Effector memory CD4-positive, alpha-beta T cell (primary cell): ENCODE measurements at regions not wholly inside any gene's neighbourhood (a gene's known extent, or its start where the extent isn't known, plus 50 kb on each side); places are given as distances from the start of the nearest gene placed in this dataset.

Experiments used
- DNase-seq, 3 donors: peaks; one replicate each; pipeline ENCODE4 v3.0.0-alpha.2; 2020
- H3K27ac ChIP-seq: 2 replicates; pipeline ENCODE4 v1.7.0; 2013; ENCODE audit warnings: mild to moderate bottlenecking, low read length, moderate library complexity; ENCODE audit not compliant: insufficient read depth, poor library complexity, severe bottlenecking
- H3K27me3 ChIP-seq: replicated peaks from 2 replicates; pipeline ENCODE4 v1.7.0; 2013; ENCODE audit warnings: mild to moderate bottlenecking, low read length; ENCODE audit not compliant: insufficient read depth, control insufficient read depth, poor library complexity, severe bottlenecking
- H3K36me3 ChIP-seq: 2 replicates; pipeline ENCODE4 v1.7.0; 2013; ENCODE audit warnings: mild to moderate bottlenecking, low read length, moderate library complexity; ENCODE audit not compliant: control insufficient read depth, insufficient read depth
- H3K4me1 ChIP-seq: 2 replicates; pipeline ENCODE4 v1.7.0; 2013; ENCODE audit warnings: low read length, mild to moderate bottlenecking; ENCODE audit not compliant: control insufficient read depth, insufficient read depth, poor library complexity, severe bottlenecking
- H3K4me3 ChIP-seq: 2 replicates; pipeline ENCODE4 v1.7.0; 2013; ENCODE audit warnings: low read length, low read depth, mild to moderate bottlenecking; ENCODE audit not compliant: insufficient read depth, poor library complexity, severe bottlenecking
- H3K9me3 ChIP-seq: 2 replicates; pipeline ENCODE4 v1.7.0; 2013; ENCODE audit warnings: mild to moderate bottlenecking, low read length, moderate library complexity; ENCODE audit not compliant: control insufficient read depth

DNA sequence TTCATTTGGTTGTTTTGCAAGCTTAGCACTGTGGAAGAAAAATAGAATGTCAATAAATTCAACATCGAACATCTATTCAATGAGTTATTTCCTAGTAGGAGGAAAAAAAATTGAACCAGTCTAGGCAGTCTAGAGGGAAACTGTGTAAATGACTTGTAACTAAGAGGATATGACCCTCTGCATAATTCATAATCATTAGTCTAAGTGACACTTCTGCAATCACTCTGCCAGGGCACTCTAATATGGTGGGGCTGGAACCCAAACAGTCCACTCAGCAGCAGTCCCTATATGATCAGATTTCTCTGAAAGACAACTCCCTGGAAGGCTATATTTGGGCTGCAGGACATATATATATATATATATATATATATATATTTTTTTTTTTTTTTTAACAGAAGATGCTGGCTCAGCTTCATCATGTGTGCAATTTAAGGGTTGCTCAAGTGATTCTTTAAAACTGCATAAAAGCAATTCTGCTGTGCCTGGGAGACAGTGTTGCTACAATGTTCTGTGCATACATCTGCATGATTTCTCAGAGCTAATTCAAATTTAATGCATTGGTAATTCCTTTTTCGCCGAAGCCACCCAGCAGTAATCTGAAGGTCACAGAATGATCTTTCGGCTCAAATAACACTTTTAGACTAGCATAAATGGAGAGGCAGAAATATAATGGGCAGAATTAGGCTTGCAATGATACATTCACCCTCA, 482.1 kb upstream of the ZNF608 start:
- H3K4me1 ChIP-seq, result no peaks in the 10 kb centered on the region
- DNase-seq, result no peak

DNA sequence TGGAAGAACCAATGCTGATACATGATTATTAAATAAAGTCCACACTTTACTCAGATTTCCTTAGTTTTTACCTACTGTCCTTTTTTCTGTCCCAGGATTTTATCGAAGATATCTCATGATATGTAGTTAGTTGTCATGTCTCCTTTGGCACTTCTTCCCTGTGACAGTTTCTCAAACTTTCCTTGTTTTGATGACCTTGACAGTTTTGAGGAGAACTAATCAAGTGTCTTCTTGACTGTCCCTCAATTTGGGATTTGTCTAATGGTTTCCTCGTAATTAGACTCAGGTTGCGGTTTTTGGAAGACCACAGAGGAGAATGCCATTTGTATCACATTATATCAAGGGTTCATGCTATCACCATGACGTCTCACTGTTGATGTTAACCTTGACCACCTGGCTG, 483.1 kb upstream of the ZNF608 start:
- no peak for DNase-seq
- H3K4me3 ChIP-seq, result no peak overlapping the region
- H3K9me3 ChIP-seq, result no peaks in the 10 kb centered on the region
- no peaks in the 10 kb centered on the region for H3K4me1 ChIP-seq
- H3K36me3 ChIP-seq, result no peaks in the 10 kb centered on the region
- no peaks in the 10 kb centered on the region for H3K27me3 ChIP-seq
- no peak overlapping the region for H3K27ac ChIP-seq

More for the DNA sequence above, 482.1 kb upstream of the ZNF608 start:
- Histone ChIP-seq H3K27ac (no peak overlapping the region), H3K36me3 (no peaks in the 10 kb centered on the region), H3K9me3 (no peaks in the 10 kb centered on the region), H3K27me3 (no peaks in the 10 kb centered on the region), H3K4me3 (no peak overlapping the region)

DNA sequence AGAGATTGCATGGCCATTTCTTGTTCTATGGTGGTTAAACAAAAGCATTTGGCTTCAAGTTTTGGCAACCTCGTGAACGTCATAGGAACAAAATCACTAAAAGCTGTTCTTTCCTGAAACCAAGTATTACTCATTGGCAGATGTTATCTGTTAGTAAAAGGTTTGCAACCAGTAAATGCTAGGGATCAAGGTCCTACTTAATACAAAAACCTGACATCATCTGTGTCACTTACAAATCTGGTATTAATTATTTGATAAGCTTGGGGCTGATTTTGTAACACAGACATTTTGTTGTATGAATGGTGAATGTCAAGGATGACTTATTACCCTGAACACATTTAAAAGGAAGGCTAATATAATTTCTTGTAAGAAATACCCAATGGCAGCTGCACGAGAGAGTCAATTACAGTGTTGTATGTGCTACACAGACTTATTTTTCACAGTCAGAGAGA, 486.4 kb upstream of the ZNF608 start:
- Histone ChIP-seq H3K36me3 (no peaks in the 10 kb centered on the region), H3K9me3 (no peaks in the 10 kb centered on the region), H3K27me3 (no peaks in the 10 kb centered on the region), H3K4me3 (no peak overlapping the region), H3K27ac (no peak overlapping the region), H3K4me1 (no peaks in the 10 kb centered on the region)
- DNase-seq, result no peak

DNA sequence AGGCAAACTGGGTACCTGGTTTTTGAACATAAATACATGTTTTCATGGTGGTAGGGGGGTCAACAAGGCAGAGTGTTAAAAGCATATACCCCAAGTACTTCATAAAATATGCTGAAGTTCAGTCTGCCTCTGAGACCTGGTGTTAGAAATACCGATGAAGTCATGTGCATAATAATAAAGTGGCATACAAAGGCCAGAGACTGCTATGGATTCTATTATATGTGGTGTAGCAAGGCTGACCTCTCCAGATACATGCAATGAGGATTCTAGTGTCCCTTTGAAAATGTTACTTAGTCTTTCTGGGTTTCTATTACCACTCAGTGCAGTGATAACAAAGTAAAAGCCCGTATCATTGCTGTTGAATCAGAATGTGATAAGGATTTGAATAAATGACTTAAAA, 487.5 kb upstream of the ZNF608 start:
- no peak overlapping the region for H3K4me3 ChIP-seq
- H3K36me3 ChIP-seq, result no peaks in the 10 kb centered on the region
- no peak for DNase-seq
- H3K27ac ChIP-seq, result no peak overlapping the region
- no peaks in the 10 kb centered on the region for H3K27me3 ChIP-seq
- H3K9me3 ChIP-seq, result no peaks in the 10 kb centered on the region
- no peaks in the 10 kb centered on the region for H3K4me1 ChIP-seq

DNA sequence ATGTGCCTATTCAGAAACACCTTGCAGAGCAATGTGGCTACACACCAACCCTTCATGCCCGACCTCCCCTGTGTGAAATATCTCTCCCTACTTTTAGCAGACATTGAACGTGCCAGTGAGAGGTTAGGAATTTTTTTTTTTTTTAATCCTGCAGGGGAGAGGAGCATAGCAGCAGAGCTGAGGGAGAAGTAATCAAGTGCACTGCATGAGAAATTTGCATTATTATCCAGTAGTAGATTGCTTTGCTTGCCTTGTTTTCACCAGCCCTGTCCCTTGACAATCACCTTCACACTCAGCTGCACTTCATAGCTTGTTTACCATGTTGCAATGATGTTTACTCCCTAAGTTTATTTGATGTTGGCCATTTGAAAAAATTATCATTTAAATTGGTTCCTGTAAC, 489.6 kb upstream of the ZNF608 start:
- no peak for DNase-seq
- Histone ChIP-seq H3K27me3 (no peaks in the 10 kb centered on the region), H3K4me1 (no peaks in the 10 kb centered on the region), H3K36me3 (no peaks in the 10 kb centered on the region), H3K4me3 (no peak overlapping the region), H3K27ac (no peak overlapping the region), H3K9me3 (no peaks in the 10 kb centered on the region)

DNA sequence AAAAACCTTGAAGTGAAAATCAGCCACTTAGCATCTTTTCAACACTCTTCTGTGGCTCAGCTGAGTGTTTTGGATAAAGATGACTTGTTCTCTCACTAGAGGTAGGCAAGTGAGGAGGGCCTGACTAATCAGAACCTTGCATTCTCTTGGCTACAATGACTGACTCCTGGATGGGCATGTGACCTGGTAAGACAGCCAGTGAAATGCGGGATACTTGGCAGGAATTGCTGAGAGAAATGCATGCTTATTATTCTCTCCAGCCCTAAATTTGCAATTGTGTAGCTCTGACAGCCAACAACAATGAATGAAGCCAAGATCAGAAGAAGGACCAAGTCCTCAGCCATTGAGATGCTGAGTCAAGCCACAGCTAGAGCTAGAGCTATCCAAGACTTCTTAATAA, 490.5 kb upstream of the ZNF608 start:
- no peak overlapping the region for H3K27ac ChIP-seq
- no peaks in the 10 kb centered on the region for H3K27me3 ChIP-seq
- DNase-seq, result no peak
- H3K4me1 ChIP-seq, result no peaks in the 10 kb centered on the region
- H3K36me3 ChIP-seq, result no peaks in the 10 kb centered on the region
- no peak overlapping the region for H3K4me3 ChIP-seq
- no peaks in the 10 kb centered on the region for H3K9me3 ChIP-seq

DNA sequence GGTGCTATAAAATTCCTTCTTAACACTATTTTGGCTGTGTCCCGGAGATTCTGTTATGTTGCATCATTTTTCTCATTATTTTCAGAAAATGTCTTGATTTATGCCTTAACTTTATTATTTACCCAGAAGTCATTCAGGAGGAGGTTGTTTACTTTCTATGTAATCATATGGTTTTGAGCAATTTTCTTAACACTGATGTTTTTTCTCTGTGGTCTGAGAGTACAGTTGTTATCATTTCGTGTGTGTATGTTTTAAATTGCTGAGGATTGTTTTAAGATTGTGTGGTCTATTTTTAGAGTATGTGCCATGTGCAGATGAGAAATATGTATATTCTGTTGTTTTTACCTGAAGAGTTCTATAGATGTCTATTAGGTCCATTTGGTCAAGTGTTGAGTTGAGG, 498.1 kb upstream of the ZNF608 start:
- Histone ChIP-seq H3K36me3 (no peaks in the 10 kb centered on the region), H3K9me3 (no peaks in the 10 kb centered on the region), H3K4me3 (no peak overlapping the region), H3K4me1 (no peaks in the 10 kb centered on the region), H3K27me3 (no peaks in the 10 kb centered on the region), H3K27ac (no peak overlapping the region)
- DNase-seq, result no peak

DNA sequence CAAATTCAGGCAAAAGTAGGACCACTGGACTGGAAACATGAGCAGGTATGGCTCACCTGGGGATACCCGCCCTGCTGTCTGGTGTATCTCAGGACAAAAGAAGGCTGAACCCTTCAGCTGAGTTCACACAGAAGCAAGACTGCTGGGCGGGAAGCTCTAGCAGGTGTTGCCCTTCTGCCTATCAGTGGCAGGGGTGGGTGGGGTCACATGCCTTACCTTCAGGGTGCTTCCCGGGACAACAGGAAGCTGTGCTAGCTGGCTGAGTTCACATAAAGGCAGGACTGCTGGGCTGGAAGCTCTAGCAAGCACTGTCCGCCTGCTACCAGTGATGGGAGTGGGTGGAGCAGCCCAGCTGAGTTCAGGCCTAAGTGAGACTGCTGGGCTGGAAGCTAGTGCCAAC, 498.8 kb upstream of the ZNF608 start:
- no peak overlapping the region for H3K4me3 ChIP-seq
- no peak for DNase-seq
- no peaks in the 10 kb centered on the region for H3K27me3 ChIP-seq
- H3K9me3 ChIP-seq, result no peaks in the 10 kb centered on the region
- no peaks in the 10 kb centered on the region for H3K4me1 ChIP-seq
- H3K27ac ChIP-seq, result no peak overlapping the region
- H3K36me3 ChIP-seq, result no peaks in the 10 kb centered on the region

DNA sequence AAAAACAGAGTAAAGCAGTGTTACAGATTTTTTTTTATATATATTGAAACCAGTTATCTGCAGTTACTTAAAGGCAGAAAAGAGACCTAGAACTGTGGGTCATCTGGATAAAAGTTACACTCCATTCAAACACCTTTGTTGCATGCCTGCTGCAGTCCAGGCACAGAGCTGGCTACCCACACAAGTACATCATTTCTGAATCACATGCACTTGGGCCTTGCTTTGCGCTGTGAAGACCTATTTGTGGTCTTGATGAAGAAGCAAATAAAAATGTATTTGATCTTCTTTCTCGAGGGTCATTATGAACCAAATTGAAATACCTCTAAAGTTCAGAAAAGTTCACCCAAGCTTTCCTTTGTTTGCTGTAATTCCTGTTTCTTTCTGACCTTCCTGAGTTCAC, 503.0 kb upstream of the ZNF608 start:
- Histone ChIP-seq H3K4me3 (no peak overlapping the region), H3K9me3 (no peaks in the 10 kb centered on the region), H3K27me3 (no peaks in the 10 kb centered on the region), H3K27ac (no peak overlapping the region), H3K4me1 (no peaks in the 10 kb centered on the region), H3K36me3 (no peaks in the 10 kb centered on the region)
- DNase-seq, result no peak

DNA sequence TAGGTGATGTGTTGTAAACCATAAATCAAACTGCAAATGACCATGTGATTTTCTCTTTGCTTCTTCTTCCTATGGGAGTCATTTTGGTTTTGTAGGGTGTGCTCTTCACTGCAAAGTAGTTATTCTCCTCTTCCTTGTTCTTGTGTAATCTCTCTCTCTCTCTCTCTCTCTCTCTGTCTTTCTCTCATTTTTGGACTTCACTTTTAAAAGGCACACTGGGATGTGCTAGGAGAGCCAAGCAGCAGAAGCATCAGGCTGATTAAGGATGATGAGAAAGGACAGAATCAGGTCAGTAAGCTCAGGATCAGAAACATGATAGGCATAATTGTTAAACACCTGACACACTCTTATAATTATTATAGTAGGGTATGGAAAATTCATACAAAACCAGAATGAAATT, 505.3 kb upstream of the ZNF608 start:
- no peak for DNase-seq
- no peaks in the 10 kb centered on the region for H3K36me3 ChIP-seq
- H3K27ac ChIP-seq, result no peak overlapping the region
- no peaks in the 10 kb centered on the region for H3K9me3 ChIP-seq
- H3K4me1 ChIP-seq, result no peaks in the 10 kb centered on the region
- H3K27me3 ChIP-seq, result no peaks in the 10 kb centered on the region
- no peak overlapping the region for H3K4me3 ChIP-seq
